ENCODE measurements at regions not wholly inside any gene's neighbourhood (a gene's known extent, or its start where the extent isn't known, plus 50 kb on each side); places are given as distances from the start of the nearest gene placed in this dataset.
"Not testable (repeated sequence)": the region's sequence is repeated elsewhere in the genome, so short reads cannot be mapped to it uniquely, and the experiment has no call there.

- DNase-seq = no peak
These were observed 80.2 kb downstream of the SH2D1A start for GRCh38 chrX:124426288-124427169.

GRCh38 chrX:124433186-124433585 lies 86.8 kb downstream of the SH2D1A start:
- no peak for DNase-seq

GRCh38 chrX:124435616-124436015 lies 89.3 kb downstream of the SH2D1A start:
- no peak for DNase-seq

- DNase-seq = no peak
These were observed 94.3 kb downstream of the SH2D1A start for GRCh38 chrX:124440695-124441094.

- DNase-seq = no peak
These were observed 95.7 kb downstream of the SH2D1A start for GRCh38 chrX:124441971-124442590.

- DNase-seq = no peak
These were observed 109.6 kb downstream of the SH2D1A start for GRCh38 chrX:124455966-124456365.

- not testable (repeated sequence) for DNase-seq
These were observed 113.5 kb downstream of the SH2D1A start for GRCh38 chrX:124459851-124460250.

- no peak for DNase-seq
These were observed 116.6 kb downstream of the SH2D1A start for GRCh38 chrX:124462931-124463330.

- no peak for DNase-seq
These were observed 120.8 kb downstream of the SH2D1A start for GRCh38 chrX:124467202-124467601.

- no peak for DNase-seq
These were observed 129.0 kb downstream of the SH2D1A start for GRCh38 chrX:124475358-124475757.

GRCh38 chrX:124476562-124476961 lies 130.2 kb downstream of the SH2D1A start:
- no peak for DNase-seq

GRCh38 chrX:124478046-124478445 lies 131.7 kb downstream of the SH2D1A start:
- no peak for DNase-seq

- no peak for DNase-seq
These were observed 142.2 kb downstream of the SH2D1A start for GRCh38 chrX:124488412-124489161.

GRCh38 chrX:124493984-124494383 lies 147.6 kb downstream of the SH2D1A start:
- DNase-seq = no peak

GRCh38 chrX:124497386-124497785 lies 151.0 kb downstream of the SH2D1A start:
- DNase-seq = no peak

GRCh38 chrX:124501586-124501985 lies 155.2 kb downstream of the SH2D1A start:
- DNase-seq = peak; percentile 48

- peak; percentile 16 for DNase-seq
These were observed 155.8 kb downstream of the SH2D1A start for GRCh38 chrX:124502166-124502565.

- no peak for DNase-seq
These were observed 156.2 kb downstream of the SH2D1A start for GRCh38 chrX:124502599-124502998.

GRCh38 chrX:124504111-124504983 lies 158.0 kb downstream of the SH2D1A start:
- DNase-seq = no peak

GRCh38 chrX:124506066-124506465 lies 159.7 kb downstream of the SH2D1A start:
- no peak for DNase-seq

- no peak for DNase-seq
These were observed 160.9 kb downstream of the SH2D1A start for GRCh38 chrX:124507246-124507645.

- DNase-seq = no peak
These were observed 172.5 kb downstream of the SH2D1A start for GRCh38 chrX:124518885-124519284.

- DNase-seq = no peak
These were observed 178.5 kb downstream of the SH2D1A start for GRCh38 chrX:124524852-124525251.

All from right hindlimb (tissue), 1 donor.